ENCODE measurements at regions not wholly inside any gene's neighbourhood (a gene's known extent, or its start where the extent isn't known, plus 50 kb on each side); places are given as distances from the start of the nearest gene placed in this dataset.

- 65 to 81% methylated on average over 1 of the region's 1 CpG for WGBS, 2 donors
- Histone ChIP-seq H3K36me3 (ENCODE audit: control insufficient read depth in 4 of 4, insufficient read depth in 4 of 4, low read length in 4 of 4) (no peaks in the 10 kb centered on the region), H3K9ac (ENCODE audit: insufficient read depth in 1 of 2, low read length in 2 of 2) (no peak overlapping the region), H3K9me3 (ENCODE audit: control insufficient read depth in 4 of 4, insufficient read depth in 3 of 4, low read length in 3 of 4) (peaks cover 0 to 2% (median 0%) of the 10 kb centered on the region in 4 donors), H3K27me3 (ENCODE audit: control insufficient read depth in 3 of 3, insufficient read depth in 3 of 3, low read length in 2 of 3) (no peaks in the 10 kb centered on the region), H3K27ac (ENCODE audit: low read depth in 1 of 2, low read length in 1 of 2) (no peak overlapping the region), H3K4me3 (no peak overlapping the region), H3K4me1 (ENCODE audit: control insufficient read depth in 5 of 5, insufficient read depth in 5 of 5, low read length in 5 of 5) (no peaks in the 10 kb centered on the region)
- TF ChIP-seq CTCF (IDR thresholded peaks at IDR 0.05; ENCODE audit: control extremely low read depth, extremely low read depth) = no peak
- peak in 1 of 3 donors; percentile 0 for DNase-seq
- ATAC-seq (ENCODE audit: insufficient read depth, low FRiP score) = peak; percentile 37
These were observed 919.0 kb downstream of the RAPGEF2 start for GRCh38 chr4:160021870-160022269.

- Histone ChIP-seq H3K27ac (ENCODE audit: low read depth in 1 of 2, low read length in 1 of 2) (no peak overlapping the region), H3K27me3 (ENCODE audit: control insufficient read depth in 3 of 3, insufficient read depth in 3 of 3, low read length in 2 of 3) (no peaks in the 10 kb centered on the region), H3K9me3 (ENCODE audit: control insufficient read depth in 4 of 4, insufficient read depth in 3 of 4, low read length in 3 of 4) (peaks cover 0 to 3% (median 0%) of the 10 kb centered on the region in 4 donors), H3K4me1 (ENCODE audit: control insufficient read depth in 5 of 5, insufficient read depth in 5 of 5, low read length in 5 of 5) (no peaks in the 10 kb centered on the region), H3K4me3 (no peak overlapping the region), H3K36me3 (ENCODE audit: control insufficient read depth in 4 of 4, insufficient read depth in 4 of 4, low read length in 4 of 4) (no peaks in the 10 kb centered on the region), H3K9ac (ENCODE audit: insufficient read depth in 1 of 2, low read length in 2 of 2) (no peak overlapping the region)
- TF ChIP-seq CTCF (IDR thresholded peaks at IDR 0.05; ENCODE audit: control extremely low read depth, extremely low read depth) = no peak
- 59 to 61% methylated on average over 2 of the region's 2 CpGs for WGBS, 2 donors
- ATAC-seq (ENCODE audit: insufficient read depth, low FRiP score) (no peak), DNase-seq (no peak)
These were observed 923.8 kb downstream of the RAPGEF2 start for GRCh38 chr4:160026721-160027120.

DNA sequence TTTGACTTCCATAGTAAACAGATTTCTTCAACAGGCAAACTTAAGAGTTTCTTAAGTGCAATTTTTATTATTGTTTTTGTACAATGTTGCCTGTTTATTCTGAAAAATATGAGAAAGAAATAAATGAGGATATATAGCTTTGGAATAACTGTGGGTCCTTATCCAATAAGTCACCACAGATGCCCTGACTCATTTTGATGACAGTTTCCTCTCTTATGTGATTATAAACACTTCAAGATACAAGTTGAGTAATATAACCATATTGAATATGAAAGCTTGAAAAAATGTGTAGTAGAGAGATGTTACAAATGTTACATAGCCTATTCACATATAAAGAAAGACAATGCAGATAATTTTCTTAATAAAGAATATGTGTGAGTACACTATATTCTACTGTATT lies 931.6 kb downstream of the RAPGEF2 start:
- H3K27ac ChIP-seq (ENCODE audit: low read depth in 1 of 2, low read length in 1 of 2) = no peak overlapping the region
- no peak for TF ChIP-seq CTCF (IDR thresholded peaks at IDR 0.05; ENCODE audit: control extremely low read depth, extremely low read depth)
- ATAC-seq (ENCODE audit: insufficient read depth, low FRiP score) = no peak
- no peak for DNase-seq
- no peaks in the 10 kb centered on the region for H3K27me3 ChIP-seq (ENCODE audit: control insufficient read depth in 3 of 3, insufficient read depth in 3 of 3, low read length in 2 of 3)
- no peaks in the 10 kb centered on the region for H3K9me3 ChIP-seq (ENCODE audit: control insufficient read depth in 4 of 4, insufficient read depth in 3 of 4, low read length in 3 of 4)
- no peaks in the 10 kb centered on the region for H3K36me3 ChIP-seq (ENCODE audit: control insufficient read depth in 4 of 4, insufficient read depth in 4 of 4, low read length in 4 of 4)
- no peaks in the 10 kb centered on the region for H3K4me1 ChIP-seq (ENCODE audit: control insufficient read depth in 5 of 5, insufficient read depth in 5 of 5, low read length in 5 of 5)
- H3K4me3 ChIP-seq = no peak overlapping the region
- H3K9ac ChIP-seq (ENCODE audit: insufficient read depth in 1 of 2, low read length in 2 of 2) = no peak overlapping the region

DNA sequence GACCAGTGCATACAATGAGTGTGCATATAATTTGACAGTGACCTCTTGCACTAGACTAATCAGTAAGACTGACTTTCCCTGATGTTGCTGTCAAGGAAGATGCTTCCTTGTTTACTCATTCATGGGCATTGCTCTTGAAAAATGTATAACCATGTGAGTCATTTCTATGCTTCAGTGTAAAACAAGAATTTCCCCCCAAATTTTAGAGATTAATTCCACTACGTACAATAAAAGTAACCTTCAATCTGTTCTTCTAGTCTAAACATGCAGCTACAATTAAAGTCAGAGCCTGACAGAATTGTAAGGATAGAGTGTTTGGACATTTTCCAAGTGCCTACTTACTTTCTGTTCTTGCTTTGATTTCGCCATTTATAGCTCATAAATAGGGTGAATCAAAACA lies 935.7 kb downstream of the RAPGEF2 start:
- WGBS, 2 donors = 57 to 68% methylated on average over 2 of the region's 2 CpGs
- H3K36me3 ChIP-seq (ENCODE audit: control insufficient read depth in 4 of 4, insufficient read depth in 4 of 4, low read length in 4 of 4) = no peaks in the 10 kb centered on the region
- H3K27me3 ChIP-seq (ENCODE audit: control insufficient read depth in 3 of 3, insufficient read depth in 3 of 3, low read length in 2 of 3) = no peaks in the 10 kb centered on the region
- no peak for TF ChIP-seq CTCF (IDR thresholded peaks at IDR 0.05; ENCODE audit: control extremely low read depth, extremely low read depth)
- H3K4me3 ChIP-seq = no peak overlapping the region
- ATAC-seq (ENCODE audit: insufficient read depth, low FRiP score) (no peak), DNase-seq (peak in 2 of 3 donors; percentile 1 to 9)
- no peaks in the 10 kb centered on the region for H3K4me1 ChIP-seq (ENCODE audit: control insufficient read depth in 5 of 5, insufficient read depth in 5 of 5, low read length in 5 of 5)
- H3K9ac ChIP-seq (ENCODE audit: insufficient read depth in 1 of 2, low read length in 2 of 2) = no peak overlapping the region
- H3K9me3 ChIP-seq (ENCODE audit: control insufficient read depth in 4 of 4, insufficient read depth in 3 of 4, low read length in 3 of 4) = no peaks in the 10 kb centered on the region
- no peak overlapping the region for H3K27ac ChIP-seq (ENCODE audit: low read depth in 1 of 2, low read length in 1 of 2)

Data from lung (tissue), 11 donors.